Colonic mucosa (tissue), 4 donors: ENCODE measurements at regions not wholly inside any gene's neighbourhood (a gene's known extent, or its start where the extent isn't known, plus 50 kb on each side); places are given as distances from the start of the nearest gene placed in this dataset.

Experiments used
- DNase-seq: peaks from one replicate; pipeline ENCODE4 v3.0.0-alpha.2; 2020
- H3K27ac ChIP-seq: fragments of 200-600 bp; one replicate; pipeline ENCODE4 v1.8.0; 2021
- H3K27me3 ChIP-seq: fragments of 200-600 bp; one replicate; pipeline ENCODE4 v1.8.0; 2021
- H3K36me3 ChIP-seq: fragments of 200-600 bp; one replicate; pipeline ENCODE4 v1.8.0; 2021
- H3K4me1 ChIP-seq: fragments of 200-600 bp; one replicate; pipeline ENCODE4 v1.8.0; 2021; ENCODE audit warnings: mild to moderate bottlenecking
- H3K4me3 ChIP-seq: fragments of 200-600 bp; one replicate; pipeline ENCODE4 v1.8.0; 2021
- H3K9ac ChIP-seq, 2 donors: one replicate each; pipeline ENCODE4 v1.7.0; 2013; ENCODE audit warnings: control low read depth in 2 of 2, low read depth in 2 of 2, low read length in 2 of 2
- H3K9me3 ChIP-seq: fragments of 200-600 bp; one replicate; pipeline ENCODE4 v1.8.0; 2021
- intact Hi-C: fragments of 100-400 bp; cut with DNase I; formaldehyde crosslinking; loops from one replicate; pipeline ENCODE4 v1.14.1; 2022
- TF ChIP-seq, protein P1 (sequence below): fragments of 200-600 bp; IDR thresholded peaks from one replicate; pipeline ENCODE4 v1.8.0; 2022; ENCODE audit warnings: antibody characterized with exemption, mild to moderate bottlenecking
- donor health status: healthy.
- donor health status: DM: no; HTN: no; CAD: no.
- donor health status: DM: no; HTN: no; CAD: no.

DNA sequence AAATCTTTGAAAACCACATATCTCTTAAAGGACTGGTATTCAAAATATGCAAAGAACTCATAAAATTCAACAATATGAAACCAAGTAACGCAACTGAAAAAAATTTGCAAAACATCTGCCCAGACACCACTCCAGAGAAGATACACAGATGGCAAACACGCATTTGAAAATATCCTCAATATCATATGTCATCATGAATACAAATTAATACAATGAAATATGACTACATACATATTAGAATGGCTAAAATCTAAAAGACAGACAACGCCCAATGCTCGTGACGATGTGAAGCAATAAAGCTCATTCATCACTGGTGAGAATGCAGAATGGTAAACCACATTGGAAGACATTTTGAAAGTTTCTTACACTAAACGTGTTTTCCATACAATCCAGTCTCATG is 770.1 kb upstream of the CELF2 start:
- intact Hi-C loops = no loop called here
- H3K27me3 ChIP-seq = no peaks in the 10 kb centered on the region

DNA sequence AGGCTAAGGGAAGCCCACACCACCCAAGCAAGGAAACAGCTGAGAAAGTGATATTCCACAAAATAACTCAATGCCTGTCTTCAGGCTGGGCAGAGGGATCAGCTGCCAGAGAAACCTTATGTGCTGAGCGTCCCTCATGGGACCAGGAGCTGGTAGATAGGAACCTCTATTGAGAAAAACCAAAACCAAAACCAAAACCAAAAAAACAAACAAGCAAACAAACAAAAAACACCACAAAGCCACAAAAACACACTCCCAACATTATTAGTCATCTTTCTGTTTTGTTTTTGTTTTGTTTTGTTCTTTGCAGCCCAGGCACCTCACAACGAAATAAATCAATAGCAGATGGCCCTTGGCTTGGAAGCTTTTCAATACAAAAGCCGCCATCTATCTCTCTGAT is 760.8 kb upstream of the CELF2 start:
- Histone ChIP-seq H3K27me3 (no peaks in the 10 kb centered on the region), H3K4me3 (no peak overlapping the region), H3K9ac (no peak overlapping the region), H3K9me3 (no peaks in the 10 kb centered on the region), H3K36me3 (no peaks in the 10 kb centered on the region), H3K4me1 (no peaks in the 10 kb centered on the region), H3K27ac (no peak overlapping the region)
- TF ChIP-seq, protein P1, sequence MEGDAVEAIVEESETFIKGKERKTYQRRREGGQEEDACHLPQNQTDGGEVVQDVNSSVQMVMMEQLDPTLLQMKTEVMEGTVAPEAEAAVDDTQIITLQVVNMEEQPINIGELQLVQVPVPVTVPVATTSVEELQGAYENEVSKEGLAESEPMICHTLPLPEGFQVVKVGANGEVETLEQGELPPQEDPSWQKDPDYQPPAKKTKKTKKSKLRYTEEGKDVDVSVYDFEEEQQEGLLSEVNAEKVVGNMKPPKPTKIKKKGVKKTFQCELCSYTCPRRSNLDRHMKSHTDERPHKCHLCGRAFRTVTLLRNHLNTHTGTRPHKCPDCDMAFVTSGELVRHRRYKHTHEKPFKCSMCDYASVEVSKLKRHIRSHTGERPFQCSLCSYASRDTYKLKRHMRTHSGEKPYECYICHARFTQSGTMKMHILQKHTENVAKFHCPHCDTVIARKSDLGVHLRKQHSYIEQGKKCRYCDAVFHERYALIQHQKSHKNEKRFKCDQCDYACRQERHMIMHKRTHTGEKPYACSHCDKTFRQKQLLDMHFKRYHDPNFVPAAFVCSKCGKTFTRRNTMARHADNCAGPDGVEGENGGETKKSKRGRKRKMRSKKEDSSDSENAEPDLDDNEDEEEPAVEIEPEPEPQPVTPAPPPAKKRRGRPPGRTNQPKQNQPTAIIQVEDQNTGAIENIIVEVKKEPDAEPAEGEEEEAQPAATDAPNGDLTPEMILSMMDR = no peak
- intact Hi-C loops = no loop called here
- DNase-seq = no peak

More for the DNA sequence above, 770.1 kb upstream of the CELF2 start:
- Histone ChIP-seq H3K36me3 (no peaks in the 10 kb centered on the region), H3K4me1 (no peaks in the 10 kb centered on the region), H3K9me3 (no peaks in the 10 kb centered on the region), H3K27ac (no peak overlapping the region), H3K4me3 (no peak overlapping the region), H3K9ac (no peak overlapping the region)
- DNase-seq = no peak
- TF ChIP-seq, protein P1 = no peak

DNA sequence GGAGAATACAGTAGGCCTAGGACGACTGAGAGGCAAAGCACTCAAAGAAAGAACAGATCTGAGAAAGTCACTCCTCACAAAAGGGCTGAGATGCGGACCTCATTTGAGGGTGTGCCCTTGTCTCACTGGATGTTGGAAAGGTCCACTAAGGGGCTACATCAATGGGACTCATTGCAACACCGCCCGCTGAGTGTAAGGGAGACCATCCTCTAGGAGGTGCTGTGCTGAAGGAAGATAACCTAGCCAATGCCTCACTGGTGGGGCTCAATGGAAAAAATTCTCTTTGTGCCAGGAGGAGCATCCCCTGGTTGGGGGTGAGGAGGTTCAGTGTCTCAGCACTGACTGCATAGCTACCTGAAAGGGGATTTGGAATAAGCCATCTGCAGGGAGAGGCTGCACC is 758.7 kb upstream of the CELF2 start:
- no peak for DNase-seq
- Histone ChIP-seq H3K27me3 (no peaks in the 10 kb centered on the region), H3K36me3 (no peaks in the 10 kb centered on the region), H3K4me1 (no peaks in the 10 kb centered on the region), H3K4me3 (no peak overlapping the region), H3K9me3 (no peaks in the 10 kb centered on the region), H3K27ac (no peak overlapping the region), H3K9ac (no peak overlapping the region)
- TF ChIP-seq, protein P1 = no peak
- intact Hi-C loops = no loop called here

DNA sequence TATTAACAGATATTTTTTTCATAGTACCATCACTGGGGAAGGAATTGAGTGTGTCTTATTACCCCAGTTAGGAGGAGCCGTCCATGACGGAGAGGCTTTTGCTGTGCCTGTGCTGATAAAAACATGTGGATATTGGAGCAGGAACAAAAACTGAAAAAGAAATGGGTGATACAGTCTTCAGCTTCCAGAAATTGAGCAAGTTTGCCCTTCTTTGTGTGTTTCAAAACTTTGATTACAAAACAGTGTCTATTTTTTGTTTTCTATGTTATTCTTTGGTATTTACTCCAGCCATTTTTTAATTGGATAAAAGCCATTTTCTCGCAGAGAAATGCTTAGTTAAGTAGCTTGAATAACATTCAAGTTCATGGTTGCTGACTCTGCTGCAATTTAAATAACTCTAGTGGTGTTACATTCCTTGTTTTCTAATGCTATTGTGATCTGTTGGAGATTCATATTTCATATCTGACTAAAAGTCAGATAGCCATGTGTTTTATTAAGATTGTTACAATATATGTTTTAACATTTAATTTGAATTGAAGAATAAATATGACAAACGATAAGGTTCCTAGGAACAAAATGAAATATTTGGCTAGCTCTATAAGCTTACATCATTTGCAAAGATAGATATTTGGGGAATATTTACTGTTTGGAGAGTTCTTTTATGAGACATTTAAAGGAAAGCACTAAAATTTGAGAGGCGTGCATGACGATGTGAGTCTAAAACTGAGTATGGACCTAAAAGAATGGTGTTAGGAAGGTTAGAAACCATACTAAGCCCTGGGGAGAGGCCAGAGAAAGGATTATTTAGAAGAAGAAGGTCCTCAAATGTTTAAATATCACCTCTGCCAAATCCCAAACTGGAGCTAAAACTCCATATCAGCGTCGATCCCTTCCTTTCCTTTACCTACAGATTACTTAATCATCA is 747.3 kb upstream of the CELF2 start:
- no peak for DNase-seq
- intact Hi-C loops = no loop called here

DNA sequence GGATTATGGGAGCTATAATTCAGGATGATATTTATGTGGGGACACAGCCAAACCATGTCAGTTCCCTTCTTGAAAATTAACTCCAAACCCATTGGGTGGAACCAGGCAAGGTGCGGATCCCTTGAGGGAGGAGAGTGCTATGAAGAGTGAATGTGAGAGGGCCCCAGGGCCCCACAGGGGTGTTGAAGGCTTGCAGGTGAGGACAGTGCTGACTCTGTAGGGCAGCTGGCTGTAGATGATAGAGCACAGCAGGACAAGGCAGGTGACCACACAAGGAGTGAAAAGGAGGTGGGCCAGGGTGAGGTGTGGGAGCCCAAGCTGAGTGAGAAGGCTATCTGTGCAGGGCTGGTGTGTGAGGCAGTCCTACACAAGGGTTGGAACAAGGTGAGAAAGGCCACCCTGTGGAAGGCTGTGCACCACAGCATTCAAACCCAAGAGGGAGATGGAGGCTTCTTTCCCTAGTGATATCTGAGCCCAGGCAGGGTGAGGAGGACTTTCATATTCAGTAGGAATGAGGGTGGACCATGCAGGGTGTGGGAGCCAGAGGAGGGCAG is 746.0 kb upstream of the CELF2 start:
- TF ChIP-seq, protein P1 = no peak
- Histone ChIP-seq H3K36me3 (no peaks in the 10 kb centered on the region), H3K9me3 (no peaks in the 10 kb centered on the region), H3K27ac (no peak overlapping the region), H3K4me3 (no peak overlapping the region), H3K9ac (no peak overlapping the region), H3K4me1 (no peaks in the 10 kb centered on the region), H3K27me3 (no peaks in the 10 kb centered on the region)
- intact Hi-C loops = no loop called here
- no peak for DNase-seq

More for the DNA sequence above, 747.3 kb upstream of the CELF2 start:
- H3K27ac ChIP-seq = no peak overlapping the region
- H3K27me3 ChIP-seq = no peaks in the 10 kb centered on the region
- no peak overlapping the region for H3K9ac ChIP-seq
- TF ChIP-seq, protein P1 = no peak
- no peaks in the 10 kb centered on the region for H3K36me3 ChIP-seq
- no peaks in the 10 kb centered on the region for H3K9me3 ChIP-seq
- H3K4me3 ChIP-seq = no peak overlapping the region
- no peaks in the 10 kb centered on the region for H3K4me1 ChIP-seq
